HepG2 (cell line): ENCODE measurements at regions not wholly inside any gene's neighbourhood (a gene's known extent, or its start where the extent isn't known, plus 50 kb on each side); places are given as distances from the start of the nearest gene placed in this dataset.

Experiments
- CTCF ChIP-seq: sonication (generic); formaldehyde crosslinking; IDR thresholded peaks from 2 replicates; pipeline ENCODE4 v1.5.0; 2020; ENCODE audit warnings: mild to moderate bottlenecking, missing genetic modification reagents, moderate library complexity
- JUND ChIP-seq: sonication (generic); formaldehyde crosslinking; IDR thresholded peaks from 2 replicates; pipeline ENCODE4 v1.8.0; 2022; ENCODE audit warnings: mild to moderate bottlenecking, missing genetic modification reagents
- ZNF318 ChIP-seq: sonication (generic); formaldehyde crosslinking; IDR thresholded peaks from 2 replicates; pipeline ENCODE4 v1.4.0; 2020; ENCODE audit warnings: mild to moderate bottlenecking, missing genetic modification reagents
- ZSCAN21 ChIP-seq: sonication (generic); formaldehyde crosslinking; IDR thresholded peaks from 2 replicates; pipeline ENCODE4 v1.8.0; 2022; ENCODE audit warnings: mild to moderate bottlenecking, missing genetic modification reagents, moderate library complexity, borderline replicate concordance

DNA sequence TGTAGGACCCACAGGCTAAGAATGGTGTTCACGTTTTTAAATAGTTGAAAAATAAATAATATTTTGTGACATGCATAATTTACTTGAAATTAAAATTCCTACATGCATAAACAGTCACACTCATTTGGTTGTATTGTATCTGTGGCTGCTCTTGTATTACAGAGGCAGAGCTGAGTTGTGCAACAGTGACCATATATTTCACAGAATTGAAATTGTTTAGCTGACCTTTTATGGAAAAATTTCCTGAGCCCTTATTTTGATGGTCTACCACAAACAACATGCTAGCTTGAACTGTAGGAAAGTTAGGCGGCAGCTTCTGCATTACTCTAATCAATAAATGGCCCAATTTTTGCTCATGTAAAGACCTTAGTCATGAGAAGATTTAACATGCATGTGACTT lies 633.4 kb upstream of the AADAT start:
- TF ChIP-seq JUND (CRISPR knock-in tag) (no peak), CTCF (CRISPR knock-in tag) (no peak), ZNF318 (CRISPR knock-in tag) (no peak), ZSCAN21 (CRISPR knock-in tag) (no peak)
